ENCODE measurements at regions not wholly inside any gene's neighbourhood (a gene's known extent, or its start where the extent isn't known, plus 50 kb on each side); places are given as distances from the start of the nearest gene placed in this dataset.

GRCh38 chrX:97867266-97867665 lies 983.6 kb downstream of the RPA4 start:
- intact Hi-C loops (cut with micrococcal nuclease), result no loop called here
- no peak overlapping the region for H3K27ac ChIP-seq (ENCODE audit: low read depth, low read length)
- H3K4me3 ChIP-seq (replicated peaks in 1 of 2; ENCODE audit: low read depth in 1 of 2, low read length in 2 of 2), result no peak overlapping the region
- H3K79me2 ChIP-seq (ENCODE audit: insufficient read depth, low read length), result no peaks in the 10 kb centered on the region
- ChIA-PET POLR2A (no interaction called here), CTCF (no interaction called here), RAD21 (ENCODE audit: low non-redundant PET in 1 of 2, low total read pairs in 2 of 2, uncharacterized antibody in 2 of 2, unreplicated experiment in 2 of 2) (no interaction called here)
- no peak for TF ChIP-seq POLR2A (IDR thresholded peaks at IDR 0.05; ENCODE audit: borderline replicate concordance, extremely low read depth, insufficient read depth, insufficient read length)
- TF ChIP-seq CBX3 (IDR thresholded peaks at IDR 0.05; ENCODE audit: low read depth), result no peak
- TF ChIP-seq CTCF (IDR thresholded peaks at IDR 0.05 in 2 of 3, conservative IDR thresholded peaks at IDR 0.05 in 1 of 3; ENCODE audit: borderline replicate concordance in 1 of 3, insufficient read depth in 1 of 3, low read depth in 2 of 3, low read length in 2 of 3), result no peak
- TF ChIP-seq SP1 (IDR thresholded peaks at IDR 0.05; ENCODE audit: low read depth), result no peak
- no peak for TF ChIP-seq MAX (IDR thresholded peaks at IDR 0.05)
- no peak for TF ChIP-seq POLR2AphosphoS5 (IDR thresholded peaks at IDR 0.05; ENCODE audit: low read depth, low read length)
- TF ChIP-seq ELF1 (IDR thresholded peaks at IDR 0.05; ENCODE audit: borderline replicate concordance, low read depth), result no peak
- TF ChIP-seq ZBTB33 (IDR thresholded peaks at IDR 0.05; ENCODE audit: extremely low read depth, insufficient replicate concordance, low read length), result no peak
- TF ChIP-seq EGR1 (IDR thresholded peaks at IDR 0.05; ENCODE audit: low read depth), result no peak
- TF ChIP-seq RAD21 (IDR thresholded peaks at IDR 0.05; ENCODE audit: low read depth), result no peak
- no peak for TF ChIP-seq JUND (IDR thresholded peaks at IDR 0.05)
- no peak for TF ChIP-seq REST (IDR thresholded peaks at IDR 0.05; ENCODE audit: low read depth)
- no peak for TF ChIP-seq SIN3A (IDR thresholded peaks at IDR 0.05; ENCODE audit: low read depth)
- no peak for TF ChIP-seq EZH2 (IDR thresholded peaks at IDR 0.05)
- no peak for TF ChIP-seq EZH2phosphoT487 (IDR thresholded peaks at IDR 0.05; ENCODE audit: borderline replicate concordance)
- TF ChIP-seq CEBPB (IDR thresholded peaks at IDR 0.05; ENCODE audit: low read depth), result no peak
- TF ChIP-seq ATF3 (IDR thresholded peaks at IDR 0.05), result no peak
- TF ChIP-seq ZNF274 (IDR thresholded peaks at IDR 0.05; ENCODE audit: low read depth, low read length), result no peak
- DNase-seq (ENCODE audit: low read depth, low spot score) (no peak), ATAC-seq (no peak)
- no peaks in the 10 kb centered on the region for H3K36me3 ChIP-seq (ENCODE audit: control insufficient read depth in 1 of 2, insufficient read depth in 2 of 2, low read length in 2 of 2)
- H3K9ac ChIP-seq (ENCODE audit: low read length), result no peak overlapping the region
- no peaks in the 10 kb centered on the region for H3K4me1 ChIP-seq (ENCODE audit: control insufficient read depth in 1 of 2, insufficient read depth in 2 of 2, low read length in 2 of 2)
- BruUV-seq (replicated peaks), result no TSS peak
- H3K9me3 ChIP-seq (ENCODE audit: control insufficient read depth in 1 of 2, insufficient read depth in 1 of 2, low read depth in 1 of 2, low read length in 2 of 2), result no peaks in the 10 kb centered on the region
- no peaks in the 10 kb centered on the region for H3K9me2 ChIP-seq (ENCODE audit: insufficient read depth)
- H3K27me3 ChIP-seq (ENCODE audit: insufficient read depth, low read length), result no peaks in the 10 kb centered on the region
- no peak overlapping the region for H3K4me2 ChIP-seq (ENCODE audit: low read length)
- no peak overlapping the region for H2AFZ ChIP-seq (ENCODE audit: low read depth, low read length, poor library complexity, severe bottlenecking)
- H4K20me1 ChIP-seq (ENCODE audit: insufficient read depth), result no peaks in the 10 kb centered on the region

All from HCT116 (cell line).